Esophagus (tissue), 2 donors: ENCODE measurements at regions not wholly inside any gene's neighbourhood (a gene's known extent, or its start where the extent isn't known, plus 50 kb on each side); places are given as distances from the start of the nearest gene placed in this dataset.
A peak's percentile ranks its signal among the peaks of the same experiment; 100 is the strongest.

ENCODE experiments used
- H3K27ac ChIP-seq, 2 donors: one replicate each; pipeline ENCODE4 v1.5.1; 2013; ENCODE audit warnings: low read depth in 2 of 2, mild to moderate bottlenecking in 2 of 2, inconsistent platforms in 1 of 2, low read length in 1 of 2, moderate library complexity in 1 of 2
- H3K27me3 ChIP-seq, 2 donors: one replicate each; pipeline ENCODE4 v1.6.1; 2013; ENCODE audit warnings: low read length in 2 of 2, control low read depth in 1 of 2, mild to moderate bottlenecking in 1 of 2; ENCODE audit not compliant: insufficient read depth in 2 of 2, control insufficient read depth in 1 of 2
- H3K36me3 ChIP-seq, 2 donors: one replicate each; pipeline ENCODE4 v1.6.1; 2013; ENCODE audit warnings: low read length in 1 of 2; ENCODE audit not compliant: control insufficient read depth in 2 of 2, insufficient read depth in 2 of 2
- H3K4me1 ChIP-seq, 2 donors: one replicate each; pipeline ENCODE4 v1.6.1; 2013; ENCODE audit warnings: low read length in 1 of 2; ENCODE audit not compliant: control insufficient read depth in 2 of 2, insufficient read depth in 2 of 2
- H3K4me3 ChIP-seq, 2 donors: one replicate each; pipeline ENCODE4 v1.5.1; 2013; ENCODE audit warnings: low read length in 2 of 2, mild to moderate bottlenecking in 2 of 2, low read depth in 1 of 2, moderate library complexity in 1 of 2
- H3K9me3 ChIP-seq, 2 donors: one replicate each; pipeline ENCODE4 v1.6.1; 2013; ENCODE audit warnings: mild to moderate bottlenecking in 2 of 2, low read depth in 1 of 2, low read length in 1 of 2, moderate library complexity in 1 of 2; ENCODE audit not compliant: control insufficient read depth in 2 of 2, insufficient read depth in 1 of 2
- WGBS, 2 donors: extraction: QIAGEN DNeasy Blood & Tissue Kit; methylation state at CpG; one replicate each; pipeline ENCODE4 v1.1.7; 2013; 5-methylcytosine and 5-hydroxymethylcytosine counted together
- donor health status: healthy with polysubstance abuse.
- donor health status: Bipolar disorder and iron deficiency.

DNA sequence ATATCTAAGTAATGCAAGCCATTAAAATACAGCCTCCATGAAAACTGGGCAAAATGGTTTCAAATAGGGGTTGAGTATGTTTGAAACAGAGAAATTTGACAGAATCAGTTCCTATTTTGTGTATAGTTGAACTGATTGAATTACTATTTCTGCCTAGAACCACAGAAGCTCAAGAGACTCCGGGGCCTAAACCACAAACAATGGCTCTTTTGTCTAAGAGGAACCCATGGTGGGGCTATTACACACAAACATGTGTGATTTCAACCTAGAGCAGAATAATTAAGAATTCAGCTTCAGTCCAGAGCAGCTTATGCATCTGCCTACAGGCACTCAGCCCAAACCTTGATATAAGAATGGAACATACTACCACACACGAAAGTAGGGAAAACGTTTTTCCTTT lies 171.2 kb upstream of the MPDZ start:
- Histone ChIP-seq H3K4me1 (no peaks in the 10 kb centered on the region), H3K27ac (no peak overlapping the region), H3K27me3 (no peaks in the 10 kb centered on the region), H3K9me3 (no peaks in the 10 kb centered on the region), H3K4me3 (no peak overlapping the region), H3K36me3 (no peaks in the 10 kb centered on the region)
- 72 to 80% methylated on average over 3 of the region's 3 CpGs for WGBS, 2 donors

DNA sequence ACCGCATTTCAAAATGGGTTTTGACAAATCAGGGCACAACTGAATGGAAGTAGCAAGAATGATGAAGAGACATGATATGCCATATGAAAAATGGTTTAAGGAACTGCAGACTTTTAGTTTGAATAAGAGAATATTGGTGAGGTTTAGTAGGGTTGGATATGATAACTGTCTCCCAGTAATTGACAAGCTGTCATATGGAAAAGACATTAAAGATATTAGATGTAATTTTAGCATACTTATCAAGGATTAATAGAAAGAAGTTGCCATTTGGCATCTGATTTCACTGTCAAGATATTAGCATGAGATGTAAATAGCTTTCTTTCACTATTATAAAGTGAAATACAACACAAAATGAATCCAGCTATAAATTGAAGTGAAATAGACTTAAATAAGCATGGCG lies 169.0 kb upstream of the MPDZ start:
- no peaks in the 10 kb centered on the region for H3K27me3 ChIP-seq
- no peak overlapping the region for H3K27ac ChIP-seq
- no peaks in the 10 kb centered on the region for H3K9me3 ChIP-seq
- 89 to 95% methylated on average over 2 of the region's 2 CpGs for WGBS, 2 donors
- H3K4me3 ChIP-seq, result no peak overlapping the region
- no peaks in the 10 kb centered on the region for H3K36me3 ChIP-seq
- no peaks in the 10 kb centered on the region for H3K4me1 ChIP-seq

DNA sequence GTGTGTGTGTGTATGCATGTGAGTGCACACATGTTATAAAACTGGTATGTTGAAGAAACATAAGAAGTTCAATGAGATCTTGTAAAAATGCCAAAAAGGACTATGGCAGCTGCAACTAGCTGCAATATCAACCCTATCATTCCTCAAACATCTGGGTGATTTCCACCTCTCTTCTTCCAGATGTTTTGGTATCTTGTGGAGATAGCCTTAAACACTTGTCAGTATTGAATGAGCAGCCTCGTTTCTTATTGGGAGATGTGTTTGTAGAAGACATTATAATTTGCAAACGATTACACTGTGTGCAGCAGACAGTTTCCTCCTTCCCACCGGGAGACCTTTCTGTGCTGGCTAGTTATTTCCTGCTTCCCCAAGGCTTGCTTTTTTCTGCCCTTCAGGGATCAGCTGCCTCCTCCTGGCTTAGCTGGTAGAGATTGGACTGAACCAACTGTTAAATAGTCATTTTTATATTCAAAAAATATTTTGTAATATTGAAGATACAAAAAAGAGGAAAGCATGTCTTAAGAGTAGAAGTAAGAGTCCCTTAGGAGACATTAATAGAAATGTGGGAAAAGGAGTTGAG lies 168.4 kb upstream of the MPDZ start:
- Histone ChIP-seq H3K4me3 (no peak overlapping the region), H3K27ac (no peak overlapping the region), H3K9me3 (no peaks in the 10 kb centered on the region), H3K36me3 (no peaks in the 10 kb centered on the region), H3K27me3 (no peaks in the 10 kb centered on the region), H3K4me1 (no peaks in the 10 kb centered on the region)
- 26 to 36% methylated on average over 3 of the region's 3 CpGs for WGBS, 2 donors

DNA sequence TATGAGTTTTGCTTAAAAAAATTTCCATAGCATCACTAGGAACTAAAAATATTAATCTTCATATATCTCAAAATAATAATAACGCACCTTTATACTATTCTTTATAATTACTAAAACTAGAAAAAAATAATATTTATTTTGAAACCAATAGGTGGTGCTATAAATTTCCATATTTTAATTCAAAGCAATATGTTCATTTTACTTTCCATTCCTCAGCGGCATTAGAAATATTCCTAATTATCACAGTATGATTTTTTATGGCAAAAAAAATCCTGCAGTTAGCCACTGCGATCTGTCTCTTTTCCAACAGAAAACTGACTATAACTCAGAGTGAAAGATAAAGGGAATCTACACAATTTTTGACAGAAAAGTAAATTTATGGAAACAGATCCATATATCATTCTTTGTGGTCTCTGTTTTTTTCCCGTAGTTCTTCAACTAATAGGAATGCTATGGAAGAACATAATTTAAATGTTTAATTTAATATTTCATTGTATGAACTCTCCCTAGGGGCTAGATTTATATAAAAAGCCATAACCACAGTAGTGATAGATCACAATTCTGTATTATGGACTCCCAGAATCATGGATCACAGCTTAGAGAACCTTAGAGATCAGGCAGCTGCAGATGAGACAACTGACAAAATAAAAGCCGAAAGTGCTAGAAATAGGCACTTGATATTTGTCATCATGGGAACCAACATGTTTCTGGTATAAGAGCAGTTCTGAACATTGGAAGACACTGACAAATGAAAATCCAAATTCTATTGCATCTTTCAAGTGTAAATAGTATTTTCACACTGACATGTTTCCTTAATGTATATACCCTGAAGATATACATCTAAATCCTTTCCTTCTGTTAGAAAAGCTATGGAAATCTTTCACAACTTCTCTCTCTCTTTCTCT lies 167.7 kb upstream of the MPDZ start:
- Histone ChIP-seq H3K36me3 (no peaks in the 10 kb centered on the region), H3K27ac (no peak overlapping the region), H3K27me3 (no peaks in the 10 kb centered on the region), H3K4me3 (no peak overlapping the region), H3K4me1 (no peaks in the 10 kb centered on the region), H3K9me3 (no peaks in the 10 kb centered on the region)
- WGBS, 2 donors, result 38 to 48% methylated on average over 5 of the region's 5 CpGs

DNA sequence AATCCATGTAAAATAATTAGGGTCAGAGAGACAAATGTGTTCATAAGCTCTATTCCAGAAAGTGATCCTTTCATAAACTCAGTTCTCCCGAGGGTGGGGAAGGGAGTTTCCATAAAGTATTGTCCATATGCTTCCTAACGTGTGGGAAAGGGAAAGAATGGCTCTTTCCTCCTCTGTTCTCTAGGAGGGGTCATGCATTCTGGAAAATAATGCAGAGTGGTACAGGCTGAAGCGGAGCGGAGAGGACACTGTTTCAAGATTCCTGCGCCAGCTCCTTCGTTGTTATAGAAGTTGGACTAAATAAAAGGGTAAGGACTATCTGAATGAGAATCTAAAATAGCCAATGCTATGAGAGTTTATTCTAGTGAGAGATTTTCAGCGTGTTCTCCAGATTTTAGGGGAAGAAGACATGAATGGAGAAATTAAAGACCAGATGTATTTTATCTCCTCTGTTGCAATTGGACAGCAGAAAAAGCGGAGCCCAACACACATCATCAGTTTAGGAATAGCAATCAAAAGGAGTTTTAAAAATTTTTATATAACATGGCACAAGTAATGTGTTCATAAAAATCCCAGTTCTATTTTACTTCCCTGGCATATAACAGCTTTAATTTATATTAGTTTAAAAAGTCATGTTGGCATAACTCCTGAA lies 166.9 kb upstream of the MPDZ start:
- Histone ChIP-seq H3K27ac (peak overlapping the region in 1 of 2 donors; percentile 27), H3K4me3 (no peak overlapping the region), H3K36me3 (no peaks in the 10 kb centered on the region), H3K27me3 (no peaks in the 10 kb centered on the region), H3K4me1 (no peaks in the 10 kb centered on the region), H3K9me3 (no peaks in the 10 kb centered on the region)
- 63 to 76% methylated on average over 8 of the region's 8 CpGs for WGBS, 2 donors

DNA sequence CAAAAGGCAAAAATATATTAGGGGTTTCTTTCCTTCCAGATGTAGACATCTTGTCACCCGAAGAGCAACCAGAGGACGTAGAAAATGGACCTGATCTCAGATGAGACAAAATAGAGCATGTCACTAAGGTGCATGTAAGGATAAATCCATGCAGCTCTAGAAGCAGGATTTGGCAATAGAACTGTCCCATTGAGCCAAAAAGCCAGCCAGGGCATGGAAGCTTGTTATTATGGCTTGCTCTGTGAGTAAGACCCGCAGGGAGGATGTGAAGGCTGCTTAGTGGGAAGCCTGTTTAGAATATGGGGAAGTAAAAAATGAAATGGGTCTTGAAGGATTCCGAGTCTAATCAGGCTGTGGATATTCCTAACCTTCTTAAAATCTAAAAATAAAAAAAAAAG lies 165.6 kb upstream of the MPDZ start:
- H3K4me1 ChIP-seq, result no peaks in the 10 kb centered on the region
- H3K9me3 ChIP-seq, result no peaks in the 10 kb centered on the region
- no peaks in the 10 kb centered on the region for H3K27me3 ChIP-seq
- H3K27ac ChIP-seq, result peak overlapping the region in 1 of 2 donors; percentile 29
- no peak overlapping the region for H3K4me3 ChIP-seq
- H3K36me3 ChIP-seq, result no peaks in the 10 kb centered on the region
- WGBS, 2 donors, result 24 to 45% methylated on average over 4 of the region's 4 CpGs

DNA sequence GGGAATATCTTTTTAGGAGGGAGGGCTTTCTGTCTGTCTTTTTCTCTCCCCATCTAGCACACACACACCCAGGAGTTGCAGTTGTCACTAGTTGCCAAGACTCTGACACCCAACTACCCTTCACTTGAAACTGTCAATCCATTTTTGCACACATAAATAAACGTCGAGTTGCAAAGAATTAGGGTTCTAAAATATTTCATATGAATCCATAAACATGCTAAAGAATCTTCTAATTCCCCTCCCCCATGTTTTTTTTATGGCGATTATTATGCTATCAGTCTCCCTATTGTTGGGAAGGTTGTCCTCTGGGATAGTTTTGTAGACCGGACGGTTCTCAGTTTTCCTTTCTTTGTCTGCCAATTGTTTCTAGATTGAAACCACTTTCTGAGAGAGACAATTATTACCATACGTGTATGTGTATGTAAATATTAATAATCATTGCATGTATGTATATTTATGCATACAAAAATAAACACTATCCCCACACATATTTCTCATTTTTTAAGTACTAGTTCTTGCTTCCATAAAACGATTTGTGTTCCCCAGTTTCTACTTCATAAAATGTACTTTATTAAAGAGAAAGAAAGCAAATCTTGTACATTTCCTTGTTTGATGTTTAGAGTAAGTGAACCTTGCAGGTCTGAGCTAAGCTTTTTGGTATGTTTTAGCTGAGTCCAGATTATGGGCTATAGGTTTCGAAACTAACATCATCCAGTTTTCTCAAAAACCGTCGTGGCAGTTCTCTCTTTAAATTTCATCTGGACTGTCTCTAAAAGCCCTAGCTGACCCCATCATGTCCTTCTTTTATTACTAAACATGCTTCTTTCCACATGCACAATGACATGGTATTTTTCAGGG lies 165.0 kb upstream of the MPDZ start:
- Histone ChIP-seq H3K27ac (peak overlapping the region in 1 of 2 donors; percentile 29), H3K9me3 (no peaks in the 10 kb centered on the region), H3K36me3 (no peaks in the 10 kb centered on the region), H3K4me1 (no peaks in the 10 kb centered on the region), H3K4me3 (no peak overlapping the region), H3K27me3 (no peaks in the 10 kb centered on the region)
- 46 to 58% methylated on average over 10 of the region's 10 CpGs for whole genome bisulfite sequencing, 2 donors

DNA sequence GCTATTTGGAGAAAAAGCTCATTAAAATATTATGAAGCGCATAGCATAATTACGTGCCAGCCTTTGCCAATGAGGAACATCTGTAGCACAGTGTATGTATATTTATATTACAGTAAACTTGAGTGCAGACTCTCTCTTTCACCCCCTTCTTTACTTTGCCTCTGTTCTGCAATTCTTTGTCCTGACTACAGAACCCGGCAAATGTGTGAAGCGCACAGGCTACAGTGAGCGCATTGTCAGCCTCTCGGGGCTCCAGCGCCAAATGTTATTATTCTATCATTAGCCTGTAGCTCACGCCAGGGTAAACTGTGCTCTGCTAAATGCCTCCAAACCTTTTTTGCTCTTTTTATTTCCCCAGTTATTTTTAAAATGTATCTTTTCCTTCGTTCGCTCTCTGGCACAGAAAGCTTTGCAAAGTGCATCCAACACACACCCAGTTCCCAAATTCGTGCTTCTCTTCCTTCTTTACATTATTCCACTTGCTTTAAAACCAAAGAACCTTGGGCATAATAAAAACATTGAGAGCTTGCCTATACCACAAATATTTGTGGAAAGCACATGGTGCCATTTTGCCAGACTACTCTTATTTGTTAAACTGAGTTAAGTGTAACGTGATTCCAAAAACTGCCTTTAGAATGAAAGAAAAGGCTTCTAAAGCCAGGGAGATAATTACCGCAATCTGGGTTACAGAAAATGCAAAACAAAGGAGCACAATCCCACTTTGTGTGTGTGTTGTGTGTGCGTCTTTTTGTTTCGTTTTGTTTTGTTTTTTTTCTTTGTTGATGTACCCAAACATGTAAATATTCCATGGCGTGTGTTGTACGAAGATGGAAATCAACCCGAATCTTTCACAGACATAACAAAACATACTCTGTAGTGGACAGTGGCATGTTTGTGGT lies 164.1 kb upstream of the MPDZ start:
- no peaks in the 10 kb centered on the region for H3K27me3 ChIP-seq
- no peak overlapping the region for H3K4me3 ChIP-seq
- H3K4me1 ChIP-seq, result no peaks in the 10 kb centered on the region
- WGBS, 2 donors, result 64 to 72% methylated on average over 18 of the region's 18 CpGs
- H3K9me3 ChIP-seq, result no peaks in the 10 kb centered on the region
- no peak overlapping the region for H3K27ac ChIP-seq
- H3K36me3 ChIP-seq, result no peaks in the 10 kb centered on the region
